GM23338 (cell line): ENCODE measurements at regions not wholly inside any gene's neighbourhood (a gene's known extent, or its start where the extent isn't known, plus 50 kb on each side); places are given as distances from the start of the nearest gene placed in this dataset.

Experiments
- ATAC-seq: fragments of 200-7000 bp; cut with Tn5 transposase; 3 replicates; pipeline ENCODE4 v1.9.1; 2020
- DNase-seq: peaks from one replicate; pipeline ENCODE4 v3.0.0-alpha.2; 2015; ENCODE audit warnings: low spot score
- H2AFZ ChIP-seq: fragments of 200-600 bp; sonication (generic); 2 replicates; pipeline ENCODE4 v1.8.0; 2016; ENCODE audit warnings: antibody characterized with exemption, mild to moderate bottlenecking, moderate library complexity
- H3F3A ChIP-seq: fragments of 200-600 bp; sonication (generic); replicated peaks from 2 replicates; pipeline ENCODE4 v1.8.0; 2017; ENCODE audit warnings: antibody characterized with exemption, mixed run types, low read depth
- H3K27ac ChIP-seq: fragments of 200-600 bp; sonication (generic); 2 replicates; pipeline ENCODE4 v1.6.1; 2016; ENCODE audit warnings: low read depth
- H3K27me3 ChIP-seq: fragments of 200-600 bp; sonication (generic); 2 replicates; pipeline ENCODE4 v1.8.0; 2016; ENCODE audit warnings: mild to moderate bottlenecking, mixed run types, moderate library complexity; ENCODE audit not compliant: insufficient read depth
- H3K36me3 ChIP-seq: fragments of 200-600 bp; sonication (generic); 2 replicates; pipeline ENCODE4 v1.8.0; 2016; ENCODE audit warnings: mild to moderate bottlenecking; ENCODE audit not compliant: insufficient read depth
- H3K4me1 ChIP-seq: fragments of 200-600 bp; sonication (generic); 2 replicates; pipeline ENCODE4 v1.8.0; 2016; ENCODE audit warnings: mild to moderate bottlenecking, moderate library complexity; ENCODE audit not compliant: insufficient read depth
- H3K4me2 ChIP-seq: fragments of 200-600 bp; sonication (generic); 2 replicates; pipeline ENCODE4 v1.7.1; 2017; ENCODE audit warnings: mixed run types
- H3K4me3 ChIP-seq: fragments of 200-600 bp; sonication (generic); 2 replicates; pipeline ENCODE4 v1.6.1; 2016; ENCODE audit warnings: mixed run types
- H3K79me2 ChIP-seq: fragments of 200-600 bp; sonication (generic); replicated peaks from 2 replicates; pipeline ENCODE4 v1.8.0; 2017; ENCODE audit warnings: mild to moderate bottlenecking; ENCODE audit not compliant: insufficient read depth
- H3K9me2 ChIP-seq: fragments of 200-600 bp; sonication (generic); 2 replicates; pipeline ENCODE4 v1.8.0; 2017; ENCODE audit not compliant: insufficient read depth
- H4K20me1 ChIP-seq: fragments of 200-600 bp; sonication (generic); replicated peaks from 2 replicates; pipeline ENCODE4 v1.8.0; 2017; ENCODE audit warnings: mild to moderate bottlenecking; ENCODE audit not compliant: insufficient read depth
- H3K27ac Mint-ChIP-seq: 2 replicates; pipeline ENCODE4 v1.8.0; 2020; ENCODE audit warnings: inconsistent platforms, mild to moderate bottlenecking, moderate library complexity, mixed read lengths
- H3K27me3 Mint-ChIP-seq: 3 replicates; pipeline ENCODE4 v1.8.0; 2022; ENCODE audit warnings: low read depth, mild to moderate bottlenecking, moderate library complexity, mixed read lengths, inconsistent platforms; ENCODE audit not compliant: insufficient read depth, poor library complexity
- H3K36me3 Mint-ChIP-seq: 3 replicates; pipeline ENCODE4 v1.8.0; 2021; ENCODE audit warnings: low read depth, mild to moderate bottlenecking, inconsistent platforms, moderate library complexity, mixed read lengths
- H3K4me1 Mint-ChIP-seq: 3 replicates; pipeline ENCODE4 v1.8.0; 2020; ENCODE audit warnings: mild to moderate bottlenecking, inconsistent platforms, mixed read lengths
- H3K4me3 Mint-ChIP-seq: 3 replicates; pipeline ENCODE4 v1.8.0; 2021; ENCODE audit warnings: moderate library complexity, mild to moderate bottlenecking, inconsistent platforms, mixed read lengths
- H3K9me3 Mint-ChIP-seq: 3 replicates; pipeline ENCODE4 v1.8.0; 2020; ENCODE audit warnings: moderate library complexity, mild to moderate bottlenecking, inconsistent platforms, mixed read lengths
- CREB1 ChIP-seq: fragments of 250-450 bp; sonication (Bioruptor Pico); IDR thresholded peaks from 2 replicates; pipeline ENCODE4 v1.5.0; 2020; ENCODE audit warnings: low read depth, mild to moderate bottlenecking, moderate library complexity
- EZH2 ChIP-seq: fragments of 200-600 bp; sonication (generic); IDR thresholded peaks from one replicate; pipeline ENCODE4 v1.8.0; 2017; ENCODE audit warnings: antibody characterized with exemption, mild to moderate bottlenecking, low read depth; ENCODE audit not compliant: unreplicated experiment
- EZH2phosphoT487 ChIP-seq: fragments of 200-600 bp; sonication (generic); IDR thresholded peaks from one replicate; pipeline ENCODE4 v1.8.1; 2018; ENCODE audit warnings: antibody characterized with exemption; ENCODE audit not compliant: unreplicated experiment
- NANOG ChIP-seq: IDR thresholded peaks from 2 replicates; pipeline ENCODE4 v1.6.1; 2016; ENCODE audit warnings: antibody characterized with exemption, borderline replicate concordance
- ZNF114 ChIP-seq: fragments of 250-450 bp; sonication (Bioruptor Pico); IDR thresholded peaks from 2 replicates; pipeline ENCODE4 v1.5.0; 2020; ENCODE audit warnings: mild to moderate bottlenecking, moderate library complexity
- ZNF331 ChIP-seq: fragments of 250-450 bp; sonication (Bioruptor Pico); IDR thresholded peaks from 2 replicates; pipeline ENCODE4 v1.5.0; 2020; ENCODE audit warnings: low read depth, mild to moderate bottlenecking, moderate library complexity
- TF ChIP-seq, protein P1 (sequence below): fragments of 250-450 bp; sonication (Bioruptor Pico); IDR thresholded peaks from 2 replicates; pipeline ENCODE4 v1.5.0; 2020; ENCODE audit warnings: mild to moderate bottlenecking, moderate library complexity
- TF ChIP-seq, protein P2 (sequence below), 2 experiments: fragments of 200-600 bp in 1 of 2; sonication (generic) in 1 of 2; conservative IDR thresholded peaks; 2 replicates each; pipeline versions ENCODE4 v1.5.1 to v1.6.1; 2016 to 2017; ENCODE audit warnings: antibody characterized with exemption in 2 of 2, low read depth in 2 of 2, mild to moderate bottlenecking in 2 of 2, moderate library complexity in 1 of 2
- TF ChIP-seq, protein P3 (sequence below): IDR thresholded peaks from one replicate; pipeline ENCODE4 v1.6.1; 2018; ENCODE audit warnings: antibody characterized with exemption; ENCODE audit not compliant: unreplicated experiment
- TF ChIP-seq, protein P4 (sequence below): IDR thresholded peaks from 2 replicates; pipeline ENCODE4 v1.6.1; 2016; ENCODE audit warnings: antibody characterized with exemption

DNA sequence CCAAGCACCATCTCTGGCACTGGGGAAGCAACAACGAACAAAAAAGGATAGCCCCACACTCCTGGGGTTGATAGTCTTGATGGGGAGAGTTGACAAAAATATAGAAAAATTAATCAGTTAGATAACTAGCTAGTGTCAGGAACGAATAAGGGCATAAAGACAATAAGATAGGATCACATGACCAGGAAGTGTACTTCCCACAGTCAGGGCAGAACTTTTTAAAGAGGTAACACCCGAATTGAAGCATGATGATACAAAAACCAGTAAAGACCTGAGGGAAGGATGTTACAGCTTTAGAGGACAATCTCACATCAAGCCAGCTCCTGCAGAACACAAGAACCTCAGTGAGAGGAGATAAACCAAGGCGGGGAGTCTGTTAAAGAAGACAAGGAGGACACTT lies 295.4 kb upstream of the CRIM1 start (continued):
- TF ChIP-seq, protein P1, sequence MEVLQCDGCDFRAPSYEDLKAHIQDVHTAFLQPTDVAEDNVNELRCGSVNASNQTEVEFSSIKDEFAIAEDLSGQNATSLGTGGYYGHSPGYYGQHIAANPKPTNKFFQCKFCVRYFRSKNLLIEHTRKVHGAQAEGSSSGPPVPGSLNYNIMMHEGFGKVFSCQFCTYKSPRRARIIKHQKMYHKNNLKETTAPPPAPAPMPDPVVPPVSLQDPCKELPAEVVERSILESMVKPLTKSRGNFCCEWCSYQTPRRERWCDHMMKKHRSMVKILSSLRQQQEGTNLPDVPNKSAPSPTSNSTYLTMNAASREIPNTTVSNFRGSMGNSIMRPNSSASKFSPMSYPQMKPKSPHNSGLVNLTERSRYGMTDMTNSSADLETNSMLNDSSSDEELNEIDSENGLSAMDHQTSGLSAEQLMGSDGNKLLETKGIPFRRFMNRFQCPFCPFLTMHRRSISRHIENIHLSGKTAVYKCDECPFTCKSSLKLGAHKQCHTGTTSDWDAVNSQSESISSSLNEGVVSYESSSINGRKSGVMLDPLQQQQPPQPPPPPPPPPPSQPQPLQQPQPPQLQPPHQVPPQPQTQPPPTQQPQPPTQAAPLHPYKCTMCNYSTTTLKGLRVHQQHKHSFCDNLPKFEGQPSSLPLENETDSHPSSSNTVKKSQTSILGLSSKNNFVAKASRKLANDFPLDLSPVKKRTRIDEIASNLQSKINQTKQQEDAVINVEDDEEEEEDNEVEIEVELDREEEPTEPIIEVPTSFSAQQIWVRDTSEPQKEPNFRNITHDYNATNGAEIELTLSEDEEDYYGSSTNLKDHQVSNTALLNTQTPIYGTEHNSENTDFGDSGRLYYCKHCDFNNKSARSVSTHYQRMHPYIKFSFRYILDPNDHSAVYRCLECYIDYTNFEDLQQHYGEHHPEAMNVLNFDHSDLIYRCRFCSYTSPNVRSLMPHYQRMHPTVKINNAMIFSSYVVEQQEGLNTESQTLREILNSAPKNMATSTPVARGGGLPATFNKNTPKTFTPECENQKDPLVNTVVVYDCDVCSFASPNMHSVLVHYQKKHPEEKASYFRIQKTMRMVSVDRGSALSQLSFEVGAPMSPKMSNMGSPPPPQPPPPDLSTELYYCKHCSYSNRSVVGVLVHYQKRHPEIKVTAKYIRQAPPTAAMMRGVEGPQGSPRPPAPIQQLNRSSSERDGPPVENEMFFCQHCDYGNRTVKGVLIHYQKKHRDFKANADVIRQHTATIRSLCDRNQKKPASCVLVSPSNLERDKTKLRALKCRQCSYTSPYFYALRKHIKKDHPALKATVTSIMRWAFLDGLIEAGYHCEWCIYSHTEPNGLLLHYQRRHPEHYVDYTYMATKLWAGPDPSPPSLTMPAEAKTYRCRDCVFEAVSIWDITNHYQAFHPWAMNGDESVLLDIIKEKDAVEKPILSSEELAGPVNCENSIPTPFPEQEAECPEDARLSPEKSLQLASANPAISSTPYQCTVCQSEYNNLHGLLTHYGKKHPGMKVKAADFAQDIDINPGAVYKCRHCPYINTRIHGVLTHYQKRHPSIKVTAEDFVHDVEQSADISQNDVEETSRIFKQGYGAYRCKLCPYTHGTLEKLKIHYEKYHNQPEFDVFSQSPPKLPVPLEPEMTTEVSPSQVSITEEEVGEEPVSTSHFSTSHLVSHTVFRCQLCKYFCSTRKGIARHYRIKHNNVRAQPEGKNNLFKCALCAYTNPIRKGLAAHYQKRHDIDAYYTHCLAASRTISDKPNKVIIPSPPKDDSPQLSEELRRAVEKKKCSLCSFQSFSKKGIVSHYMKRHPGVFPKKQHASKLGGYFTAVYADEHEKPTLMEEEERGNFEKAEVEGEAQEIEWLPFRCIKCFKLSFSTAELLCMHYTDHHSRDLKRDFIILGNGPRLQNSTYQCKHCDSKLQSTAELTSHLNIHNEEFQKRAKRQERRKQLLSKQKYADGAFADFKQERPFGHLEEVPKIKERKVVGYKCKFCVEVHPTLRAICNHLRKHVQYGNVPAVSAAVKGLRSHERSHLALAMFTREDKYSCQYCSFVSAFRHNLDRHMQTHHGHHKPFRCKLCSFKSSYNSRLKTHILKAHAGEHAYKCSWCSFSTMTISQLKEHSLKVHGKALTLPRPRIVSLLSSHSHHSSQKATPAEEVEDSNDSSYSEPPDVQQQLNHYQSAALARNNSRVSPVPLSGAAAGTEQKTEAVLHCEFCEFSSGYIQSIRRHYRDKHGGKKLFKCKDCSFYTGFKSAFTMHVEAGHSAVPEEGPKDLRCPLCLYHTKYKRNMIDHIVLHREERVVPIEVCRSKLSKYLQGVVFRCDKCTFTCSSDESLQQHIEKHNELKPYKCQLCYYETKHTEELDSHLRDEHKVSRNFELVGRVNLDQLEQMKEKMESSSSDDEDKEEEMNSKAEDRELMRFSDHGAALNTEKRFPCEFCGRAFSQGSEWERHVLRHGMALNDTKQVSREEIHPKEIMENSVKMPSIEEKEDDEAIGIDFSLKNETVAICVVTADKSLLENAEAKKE (CRISPR knock-in tag) = no peak

DNA sequence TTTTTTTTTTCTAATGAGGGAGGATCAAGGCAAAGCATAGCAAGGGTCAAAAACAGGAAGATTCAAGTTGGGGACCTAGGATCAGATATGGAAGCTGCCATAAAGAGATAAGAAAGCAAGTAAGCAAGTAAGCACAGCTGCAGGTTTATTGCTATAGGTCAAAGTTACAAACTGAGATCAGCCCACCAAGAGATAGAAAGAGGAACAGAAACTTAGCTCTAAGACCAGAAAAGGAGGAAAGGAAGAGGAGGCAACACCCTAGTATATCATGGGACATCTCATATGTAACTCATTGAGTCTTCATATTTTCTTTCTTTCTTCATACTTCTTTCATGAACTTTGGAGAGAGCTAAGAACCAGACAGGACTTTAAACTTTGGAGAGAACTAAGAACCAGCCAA lies 295.9 kb upstream of the CRIM1 start:
- Histone ChIP-seq H3F3A (no peaks in the 10 kb centered on the region), H3K27ac (no peak overlapping the region), H3K4me3 (no peak overlapping the region), H2AFZ (peak overlapping the region; percentile 76), H3K4me2 (no peak overlapping the region), H3K79me2 (no peaks in the 10 kb centered on the region), H3K9me2 (no peaks in the 10 kb centered on the region), H3K36me3 (no peaks in the 10 kb centered on the region), H3K4me1 (peaks cover 9% of the 10 kb centered on the region), H4K20me1 (no peaks in the 10 kb centered on the region), H3K27me3 (no peaks in the 10 kb centered on the region)
- no peaks in the 10 kb centered on the region for H3K27me3 Mint-ChIP-seq
- ATAC-seq (no peak), DNase-seq (no peak)
- peaks cover 6% of the 10 kb centered on the region; the same call in 2 of the 3 replicates for H3K9me3 Mint-ChIP-seq
- H3K27ac Mint-ChIP-seq = no peak overlapping the region
- peaks cover 9% of the 10 kb centered on the region for H3K4me1 Mint-ChIP-seq
- no peak overlapping the region for H3K4me3 Mint-ChIP-seq
- peaks cover 3% of the 10 kb centered on the region; the same call in 1 of the 3 replicates for H3K36me3 Mint-ChIP-seq
- TF ChIP-seq, protein P2, sequence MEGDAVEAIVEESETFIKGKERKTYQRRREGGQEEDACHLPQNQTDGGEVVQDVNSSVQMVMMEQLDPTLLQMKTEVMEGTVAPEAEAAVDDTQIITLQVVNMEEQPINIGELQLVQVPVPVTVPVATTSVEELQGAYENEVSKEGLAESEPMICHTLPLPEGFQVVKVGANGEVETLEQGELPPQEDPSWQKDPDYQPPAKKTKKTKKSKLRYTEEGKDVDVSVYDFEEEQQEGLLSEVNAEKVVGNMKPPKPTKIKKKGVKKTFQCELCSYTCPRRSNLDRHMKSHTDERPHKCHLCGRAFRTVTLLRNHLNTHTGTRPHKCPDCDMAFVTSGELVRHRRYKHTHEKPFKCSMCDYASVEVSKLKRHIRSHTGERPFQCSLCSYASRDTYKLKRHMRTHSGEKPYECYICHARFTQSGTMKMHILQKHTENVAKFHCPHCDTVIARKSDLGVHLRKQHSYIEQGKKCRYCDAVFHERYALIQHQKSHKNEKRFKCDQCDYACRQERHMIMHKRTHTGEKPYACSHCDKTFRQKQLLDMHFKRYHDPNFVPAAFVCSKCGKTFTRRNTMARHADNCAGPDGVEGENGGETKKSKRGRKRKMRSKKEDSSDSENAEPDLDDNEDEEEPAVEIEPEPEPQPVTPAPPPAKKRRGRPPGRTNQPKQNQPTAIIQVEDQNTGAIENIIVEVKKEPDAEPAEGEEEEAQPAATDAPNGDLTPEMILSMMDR (conservative IDR thresholded peaks at IDR 0.05; ENCODE audit: low read depth in 2 of 2) = no peak
- TF ChIP-seq, protein P3, sequence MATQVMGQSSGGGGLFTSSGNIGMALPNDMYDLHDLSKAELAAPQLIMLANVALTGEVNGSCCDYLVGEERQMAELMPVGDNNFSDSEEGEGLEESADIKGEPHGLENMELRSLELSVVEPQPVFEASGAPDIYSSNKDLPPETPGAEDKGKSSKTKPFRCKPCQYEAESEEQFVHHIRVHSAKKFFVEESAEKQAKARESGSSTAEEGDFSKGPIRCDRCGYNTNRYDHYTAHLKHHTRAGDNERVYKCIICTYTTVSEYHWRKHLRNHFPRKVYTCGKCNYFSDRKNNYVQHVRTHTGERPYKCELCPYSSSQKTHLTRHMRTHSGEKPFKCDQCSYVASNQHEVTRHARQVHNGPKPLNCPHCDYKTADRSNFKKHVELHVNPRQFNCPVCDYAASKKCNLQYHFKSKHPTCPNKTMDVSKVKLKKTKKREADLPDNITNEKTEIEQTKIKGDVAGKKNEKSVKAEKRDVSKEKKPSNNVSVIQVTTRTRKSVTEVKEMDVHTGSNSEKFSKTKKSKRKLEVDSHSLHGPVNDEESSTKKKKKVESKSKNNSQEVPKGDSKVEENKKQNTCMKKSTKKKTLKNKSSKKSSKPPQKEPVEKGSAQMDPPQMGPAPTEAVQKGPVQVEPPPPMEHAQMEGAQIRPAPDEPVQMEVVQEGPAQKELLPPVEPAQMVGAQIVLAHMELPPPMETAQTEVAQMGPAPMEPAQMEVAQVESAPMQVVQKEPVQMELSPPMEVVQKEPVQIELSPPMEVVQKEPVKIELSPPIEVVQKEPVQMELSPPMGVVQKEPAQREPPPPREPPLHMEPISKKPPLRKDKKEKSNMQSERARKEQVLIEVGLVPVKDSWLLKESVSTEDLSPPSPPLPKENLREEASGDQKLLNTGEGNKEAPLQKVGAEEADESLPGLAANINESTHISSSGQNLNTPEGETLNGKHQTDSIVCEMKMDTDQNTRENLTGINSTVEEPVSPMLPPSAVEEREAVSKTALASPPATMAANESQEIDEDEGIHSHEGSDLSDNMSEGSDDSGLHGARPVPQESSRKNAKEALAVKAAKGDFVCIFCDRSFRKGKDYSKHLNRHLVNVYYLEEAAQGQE = no peak
- TF ChIP-seq CREB1 (CRISPR knock-in tag) (no peak), EZH2 (no peak), NANOG (no peak), ZNF331 (CRISPR knock-in tag) (no peak), ZNF114 (CRISPR knock-in tag) (no peak), EZH2phosphoT487 (no peak)
- TF ChIP-seq, protein P4, sequence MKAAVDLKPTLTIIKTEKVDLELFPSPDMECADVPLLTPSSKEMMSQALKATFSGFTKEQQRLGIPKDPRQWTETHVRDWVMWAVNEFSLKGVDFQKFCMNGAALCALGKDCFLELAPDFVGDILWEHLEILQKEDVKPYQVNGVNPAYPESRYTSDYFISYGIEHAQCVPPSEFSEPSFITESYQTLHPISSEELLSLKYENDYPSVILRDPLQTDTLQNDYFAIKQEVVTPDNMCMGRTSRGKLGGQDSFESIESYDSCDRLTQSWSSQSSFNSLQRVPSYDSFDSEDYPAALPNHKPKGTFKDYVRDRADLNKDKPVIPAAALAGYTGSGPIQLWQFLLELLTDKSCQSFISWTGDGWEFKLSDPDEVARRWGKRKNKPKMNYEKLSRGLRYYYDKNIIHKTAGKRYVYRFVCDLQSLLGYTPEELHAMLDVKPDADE = no peak
